ENCODE measurements at regions not wholly inside any gene's neighbourhood (a gene's known extent, or its start where the extent isn't known, plus 50 kb on each side); places are given as distances from the start of the nearest gene placed in this dataset.
"Not testable (repeated sequence)": the region's sequence is repeated elsewhere in the genome, so short reads cannot be mapped to it uniquely, and the experiment has no call there.

DNA sequence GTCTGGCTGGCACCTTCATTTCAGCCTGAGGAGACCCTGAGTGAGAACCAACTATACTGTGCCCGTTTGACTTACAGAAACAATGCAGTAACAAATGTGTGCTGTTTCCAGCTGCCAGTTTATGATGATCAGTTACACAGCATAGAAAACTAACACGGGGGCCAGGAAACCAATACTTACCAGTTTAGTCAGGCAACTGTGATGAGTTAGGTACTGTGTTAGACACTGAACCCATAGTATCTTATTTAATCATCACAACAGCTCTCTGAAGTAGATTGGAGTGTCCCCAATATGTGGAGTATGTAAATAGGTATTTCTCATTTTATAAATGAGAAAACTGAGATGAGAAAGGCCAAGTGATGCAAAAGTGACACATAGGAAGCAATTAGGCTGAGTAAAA is 620.9 kb upstream of the KLF12 start:
- TF ChIP-seq ZNF274 (IDR thresholded peaks at IDR 0.05; ENCODE audit: low read depth, low read length), result no peak
- no peak overlapping the region for H3K4me3 ChIP-seq (ENCODE audit: low read length)

- no peak overlapping the region for H3K4me3 ChIP-seq (ENCODE audit: low read length)
- TF ChIP-seq ZNF274 (IDR thresholded peaks at IDR 0.05; ENCODE audit: low read depth, low read length), result no peak
Measured at GRCh38 chr13:74751739-74752138, 617.5 kb upstream of the KLF12 start.

DNA sequence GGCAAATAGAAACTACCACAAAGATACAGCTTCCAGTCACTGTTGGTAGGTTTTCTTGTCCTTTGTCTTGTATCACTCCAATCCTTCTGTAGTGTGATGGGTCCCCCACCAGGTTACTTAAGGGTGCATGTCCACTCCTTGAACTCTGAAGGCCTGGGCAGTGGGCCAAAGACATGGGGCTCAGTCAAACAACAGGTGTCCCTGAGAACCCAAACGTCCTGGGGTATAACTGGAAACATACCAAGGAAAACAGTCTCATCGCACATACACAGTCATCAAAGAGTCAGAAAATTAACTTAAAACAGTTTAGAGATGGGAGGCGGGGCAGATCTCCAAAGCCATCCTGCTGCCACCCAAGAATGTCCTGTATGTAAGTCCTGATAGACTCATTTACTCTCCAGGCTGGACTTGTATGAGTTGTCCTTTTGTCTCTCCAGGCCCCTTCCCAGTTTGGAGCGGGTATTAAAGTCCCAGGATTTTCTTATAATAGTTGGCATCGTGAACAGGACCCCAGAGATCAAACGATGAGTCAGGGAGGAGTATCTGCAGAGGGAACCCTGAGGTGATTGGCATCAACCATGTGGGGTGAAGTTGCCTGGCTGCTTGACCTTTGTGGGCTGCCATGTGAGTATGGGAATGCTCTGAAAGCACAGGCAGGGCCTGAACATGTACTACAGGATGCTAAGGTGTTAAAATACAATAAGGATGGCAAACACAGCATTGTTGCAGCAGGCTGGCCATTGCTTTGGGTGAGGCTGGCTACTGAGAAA is 613.2 kb upstream of the KLF12 start:
- TF ChIP-seq ZNF274 (IDR thresholded peaks at IDR 0.05; ENCODE audit: low read depth, low read length), result no peak
- H3K4me3 ChIP-seq (ENCODE audit: low read length), result no peak overlapping the region

DNA sequence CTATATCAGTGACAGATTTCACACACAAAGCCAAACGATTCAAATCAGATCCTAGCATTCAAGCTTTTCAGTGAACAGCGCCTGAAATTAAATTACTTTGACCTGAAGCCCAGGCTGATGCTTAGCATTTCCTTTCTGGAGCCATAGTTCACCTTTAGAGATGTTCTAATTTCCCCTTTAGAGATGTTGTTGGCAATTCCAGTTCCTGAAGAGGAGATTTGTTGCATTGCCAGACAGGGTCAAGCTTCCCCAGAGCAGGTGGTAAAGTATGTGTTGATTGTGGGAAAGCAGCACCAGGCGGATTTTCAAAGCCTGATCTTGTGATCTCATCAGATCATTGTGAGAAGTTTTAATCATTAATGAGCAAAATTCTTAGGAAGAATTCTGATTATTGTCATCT is 609.8 kb upstream of the KLF12 start:
- no peak overlapping the region for H3K4me3 ChIP-seq (ENCODE audit: low read length)
- TF ChIP-seq ZNF274 (IDR thresholded peaks at IDR 0.05; ENCODE audit: low read depth, low read length), result no peak

DNA sequence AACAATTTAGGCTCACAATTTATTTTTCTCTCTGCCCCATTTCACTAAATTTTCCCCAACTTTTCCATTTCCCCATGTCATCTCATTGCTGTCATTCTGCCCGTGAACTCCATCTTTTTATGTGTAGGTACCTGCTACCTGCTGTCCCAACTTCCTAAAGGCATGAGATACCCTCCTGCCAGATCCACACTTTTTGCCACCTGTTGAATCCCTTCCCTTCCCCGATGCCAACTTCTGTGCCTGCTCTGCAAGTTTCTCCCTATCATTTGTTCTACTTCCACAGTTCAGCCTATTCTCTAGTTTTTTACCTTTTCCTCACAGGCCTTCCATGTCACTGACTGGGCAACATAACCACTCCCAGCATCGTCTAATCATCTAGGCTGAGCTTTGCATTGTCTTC is 607.5 kb upstream of the KLF12 start:
- H3K4me3 ChIP-seq (ENCODE audit: low read length), result no peak overlapping the region
- TF ChIP-seq ZNF274 (IDR thresholded peaks at IDR 0.05; ENCODE audit: low read depth, low read length), result no peak

- no peak overlapping the region for H3K4me3 ChIP-seq (ENCODE audit: low read length)
- no peak for TF ChIP-seq ZNF274 (IDR thresholded peaks at IDR 0.05; ENCODE audit: low read depth, low read length)
Measured at GRCh38 chr13:74732736-74733385, 598.7 kb upstream of the KLF12 start.

DNA sequence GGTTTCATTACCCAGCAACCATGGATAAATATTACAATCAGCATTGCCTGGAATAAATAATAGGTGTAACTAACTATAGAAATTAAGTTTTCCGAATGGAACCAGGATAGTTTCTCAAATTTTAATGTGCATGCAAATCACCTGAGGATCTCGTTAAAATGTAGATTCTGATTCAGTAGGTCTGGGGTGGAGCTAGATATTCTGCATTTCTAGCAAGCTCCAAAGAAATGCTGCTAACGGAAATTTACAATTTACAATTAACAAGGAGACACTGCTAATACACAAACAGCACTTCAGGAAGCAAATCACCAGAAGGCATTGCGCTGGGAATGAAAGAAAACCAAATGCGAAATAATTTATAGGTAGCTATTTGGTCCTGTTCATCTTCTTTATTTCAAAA is 597.5 kb upstream of the KLF12 start:
- no peak for TF ChIP-seq ZNF274 (IDR thresholded peaks at IDR 0.05; ENCODE audit: low read depth, low read length)
- no peak overlapping the region for H3K4me3 ChIP-seq (ENCODE audit: low read length)

GRCh38 chr13:74730556-74731331 is 596.5 kb upstream of the KLF12 start:
- H3K4me3 ChIP-seq (ENCODE audit: low read length), result no peak overlapping the region
- no peak for TF ChIP-seq ZNF274 (IDR thresholded peaks at IDR 0.05; ENCODE audit: low read depth, low read length)

- H3K4me3 ChIP-seq (ENCODE audit: low read length), result no peak overlapping the region
- no peak for TF ChIP-seq ZNF274 (IDR thresholded peaks at IDR 0.05; ENCODE audit: low read depth, low read length)
Measured at GRCh38 chr13:74726206-74726605, 592.0 kb upstream of the KLF12 start.

DNA sequence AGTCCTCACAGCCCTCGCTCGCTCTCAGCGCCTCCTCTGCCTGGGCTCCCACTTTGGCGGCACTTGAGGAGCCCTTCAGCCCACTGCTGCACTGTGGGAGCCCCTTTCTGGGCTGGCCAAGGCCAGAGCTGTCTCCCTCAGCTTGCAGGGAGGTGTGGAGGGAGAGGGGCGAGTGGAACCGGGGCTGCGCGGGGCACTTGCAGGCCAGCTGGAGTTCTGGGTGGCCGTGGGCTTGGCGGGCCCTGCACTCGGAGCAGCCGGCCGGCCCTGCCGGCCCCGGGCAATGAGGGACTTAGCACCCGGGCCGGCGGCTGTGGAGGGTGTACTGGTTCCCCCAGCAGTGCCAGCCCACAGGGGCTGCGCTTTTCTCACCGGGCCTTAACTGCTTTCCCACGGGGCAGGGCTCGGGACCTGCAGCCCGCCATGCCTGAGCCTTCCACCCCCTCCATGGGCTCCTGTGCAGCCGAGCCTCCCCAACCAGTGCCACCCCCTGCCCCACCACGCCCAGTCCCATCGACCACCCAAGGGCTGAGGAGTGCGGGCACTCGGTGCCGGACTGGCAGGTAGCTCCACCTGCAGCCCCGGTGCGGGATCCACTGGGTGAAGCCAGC is 584.1 kb upstream of the KLF12 start:
- H3K4me3 ChIP-seq (ENCODE audit: low read length), result not testable (repeated sequence)

GRCh38 chr13:74715718-74716117 is 581.5 kb upstream of the KLF12 start:
- TF ChIP-seq ZNF274 (IDR thresholded peaks at IDR 0.05; ENCODE audit: low read depth, low read length), result no peak
- H3K4me3 ChIP-seq (ENCODE audit: low read length), result no peak overlapping the region

DNA sequence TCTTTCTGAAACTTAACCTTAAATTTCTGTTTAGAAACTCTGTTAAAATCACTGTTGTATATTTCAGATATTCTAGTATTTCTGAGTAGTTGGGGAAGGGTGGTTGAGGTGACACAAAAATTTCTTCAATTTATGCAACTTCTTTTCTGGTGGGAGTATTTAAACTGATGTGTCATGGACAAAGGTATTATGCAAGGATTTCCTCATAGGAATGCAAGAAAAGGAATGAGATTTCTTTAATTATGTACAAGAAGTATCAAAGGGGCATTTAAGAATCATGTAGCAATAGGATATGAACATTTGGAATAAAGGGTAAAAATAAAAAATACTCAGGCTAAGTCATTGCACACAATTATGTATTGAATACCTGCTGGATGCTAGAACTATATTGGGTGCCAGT is 575.8 kb upstream of the KLF12 start:
- no peak overlapping the region for H3K4me3 ChIP-seq (ENCODE audit: low read length)
- no peak for TF ChIP-seq ZNF274 (IDR thresholded peaks at IDR 0.05; ENCODE audit: low read depth, low read length)

GRCh38 chr13:74709226-74709625 is 575.0 kb upstream of the KLF12 start:
- H3K4me3 ChIP-seq (ENCODE audit: low read length), result no peak overlapping the region
- no peak for TF ChIP-seq ZNF274 (IDR thresholded peaks at IDR 0.05; ENCODE audit: low read depth, low read length)

DNA sequence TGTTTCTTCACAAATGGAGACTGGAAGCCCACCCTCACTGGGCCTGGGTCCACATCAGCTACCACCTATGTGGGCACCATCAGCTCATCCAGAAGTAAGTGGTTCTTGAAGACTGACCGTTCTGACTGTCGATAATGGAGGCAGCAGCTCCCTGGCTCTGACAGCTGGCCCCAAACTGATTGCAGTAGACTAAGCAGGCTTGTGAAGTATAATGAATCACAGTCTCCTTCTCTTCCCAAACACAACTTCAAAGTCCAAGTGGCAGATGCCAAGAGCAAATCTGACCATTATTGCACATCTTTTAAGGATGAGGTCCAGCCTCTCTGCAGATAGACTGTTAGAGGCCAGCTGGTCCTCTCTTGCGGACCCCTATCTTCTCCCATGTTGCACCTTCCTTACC is 574.4 kb upstream of the KLF12 start:
- H3K4me3 ChIP-seq (ENCODE audit: low read length), result no peak overlapping the region
- TF ChIP-seq ZNF274 (IDR thresholded peaks at IDR 0.05; ENCODE audit: low read depth, low read length), result no peak
